ENCODE measurements at regions not wholly inside any gene's neighbourhood (a gene's known extent, or its start where the extent isn't known, plus 50 kb on each side); places are given as distances from the start of the nearest gene placed in this dataset.

DNA sequence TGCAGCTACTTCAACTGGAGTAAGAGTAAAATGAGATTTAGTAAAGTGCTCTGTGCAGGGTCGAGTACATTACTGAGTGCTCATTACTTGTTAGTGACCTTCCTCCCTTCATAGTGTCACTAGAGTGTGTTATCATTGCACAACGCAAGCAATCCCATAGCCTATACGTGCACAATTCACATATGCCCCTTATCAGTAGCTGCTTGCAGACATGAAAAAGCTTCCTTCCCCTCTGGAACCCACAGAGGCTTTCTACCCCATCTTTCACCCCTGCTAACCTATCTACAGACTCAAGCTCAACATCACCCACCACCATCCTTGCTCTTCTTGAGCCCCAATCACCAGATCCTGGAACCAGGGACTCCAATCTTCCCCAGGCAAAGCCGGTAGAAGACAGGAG, 59.3 kb downstream of the C7orf25 start:
- Mint-ChIP-seq H3K4me3 (ENCODE audit: unreplicated experiment) (no peak overlapping the region), H3K4me1 (ENCODE audit: low read depth, unreplicated experiment) (no peaks in the 10 kb centered on the region), H3K27ac (ENCODE audit: unreplicated experiment) (no peak overlapping the region), H3K27me3 (ENCODE audit: low read depth, unreplicated experiment) (peaks cover 4% of the 10 kb centered on the region), H3K9me3 (ENCODE audit: unreplicated experiment) (no peaks in the 10 kb centered on the region), H3K36me3 (ENCODE audit: low read depth, unreplicated experiment) (no peaks in the 10 kb centered on the region)
- H3K4me2 ChIP-seq (ENCODE audit: low read length) = no peak overlapping the region
- no peaks in the 10 kb centered on the region for H3K27me3 ChIP-seq (ENCODE audit: insufficient read depth, low read length)
- H4K20me1 ChIP-seq (ENCODE audit: insufficient read depth, low read length) = no peaks in the 10 kb centered on the region
- no peak for TF ChIP-seq EZH2 (IDR thresholded peaks at IDR 0.05; ENCODE audit: insufficient read depth, low read length)
- TF ChIP-seq, protein P1, sequence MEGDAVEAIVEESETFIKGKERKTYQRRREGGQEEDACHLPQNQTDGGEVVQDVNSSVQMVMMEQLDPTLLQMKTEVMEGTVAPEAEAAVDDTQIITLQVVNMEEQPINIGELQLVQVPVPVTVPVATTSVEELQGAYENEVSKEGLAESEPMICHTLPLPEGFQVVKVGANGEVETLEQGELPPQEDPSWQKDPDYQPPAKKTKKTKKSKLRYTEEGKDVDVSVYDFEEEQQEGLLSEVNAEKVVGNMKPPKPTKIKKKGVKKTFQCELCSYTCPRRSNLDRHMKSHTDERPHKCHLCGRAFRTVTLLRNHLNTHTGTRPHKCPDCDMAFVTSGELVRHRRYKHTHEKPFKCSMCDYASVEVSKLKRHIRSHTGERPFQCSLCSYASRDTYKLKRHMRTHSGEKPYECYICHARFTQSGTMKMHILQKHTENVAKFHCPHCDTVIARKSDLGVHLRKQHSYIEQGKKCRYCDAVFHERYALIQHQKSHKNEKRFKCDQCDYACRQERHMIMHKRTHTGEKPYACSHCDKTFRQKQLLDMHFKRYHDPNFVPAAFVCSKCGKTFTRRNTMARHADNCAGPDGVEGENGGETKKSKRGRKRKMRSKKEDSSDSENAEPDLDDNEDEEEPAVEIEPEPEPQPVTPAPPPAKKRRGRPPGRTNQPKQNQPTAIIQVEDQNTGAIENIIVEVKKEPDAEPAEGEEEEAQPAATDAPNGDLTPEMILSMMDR (IDR thresholded peaks at IDR 0.05; ENCODE audit: insufficient read depth, low read depth, low read length) = no peak
- no peaks in the 10 kb centered on the region for H3K79me2 ChIP-seq (ENCODE audit: insufficient read depth, low read length)
- no peak overlapping the region for H3K4me3 ChIP-seq (ENCODE audit: insufficient read depth, low read depth, low read length)
- no peak for DNase-seq (ENCODE audit: low read depth)
- no peaks in the 10 kb centered on the region for H3K36me3 ChIP-seq (ENCODE audit: insufficient read depth, low read length)
- H3K4me1 ChIP-seq (ENCODE audit: insufficient read depth, low read length) = peaks cover 2% of the 10 kb centered on the region
- FAIRE-seq = no peak
- H3K9ac ChIP-seq (ENCODE audit: low read length) = no peak overlapping the region
- H3K9me3 ChIP-seq (ENCODE audit: insufficient read depth, low read depth, low read length) = no peaks in the 10 kb centered on the region
- H3K27ac ChIP-seq (ENCODE audit: low read depth, low read length) = no peak overlapping the region
- H2AFZ ChIP-seq (ENCODE audit: low read depth, low read length) = no peak overlapping the region

- Mint-ChIP-seq H3K4me3 (ENCODE audit: unreplicated experiment) (no peak overlapping the region), H3K27me3 (ENCODE audit: low read depth, unreplicated experiment) (no peaks in the 10 kb centered on the region), H3K9me3 (ENCODE audit: unreplicated experiment) (no peaks in the 10 kb centered on the region), H3K27ac (ENCODE audit: unreplicated experiment) (no peak overlapping the region), H3K4me1 (ENCODE audit: low read depth, unreplicated experiment) (no peaks in the 10 kb centered on the region), H3K36me3 (ENCODE audit: low read depth, unreplicated experiment) (no peaks in the 10 kb centered on the region)
- Histone ChIP-seq H2AFZ (ENCODE audit: low read depth, low read length) (peak overlapping the region; percentile 54), H4K20me1 (ENCODE audit: insufficient read depth, low read length) (no peaks in the 10 kb centered on the region), H3K4me2 (ENCODE audit: low read length) (peak overlapping the region; percentile 83), H3K4me1 (ENCODE audit: insufficient read depth, low read length) (no peaks in the 10 kb centered on the region), H3K27me3 (ENCODE audit: insufficient read depth, low read length) (peaks cover 14% of the 10 kb centered on the region), H3K79me2 (ENCODE audit: insufficient read depth, low read length) (no peaks in the 10 kb centered on the region), H3K9ac (ENCODE audit: low read length) (no peak overlapping the region), H3K36me3 (ENCODE audit: insufficient read depth, low read length) (no peaks in the 10 kb centered on the region), H3K4me3 (ENCODE audit: insufficient read depth, low read depth, low read length) (peak overlapping the region; percentile 48), H3K9me3 (ENCODE audit: insufficient read depth, low read depth, low read length) (no peaks in the 10 kb centered on the region), H3K27ac (ENCODE audit: low read depth, low read length) (no peak overlapping the region)
- TF ChIP-seq EZH2 (IDR thresholded peaks at IDR 0.05; ENCODE audit: insufficient read depth, low read length) = no peak
- TF ChIP-seq, protein P1 (IDR thresholded peaks at IDR 0.05; ENCODE audit: insufficient read depth, low read depth, low read length) = peak; percentile 67
- FAIRE-seq = no peak
- DNase-seq (ENCODE audit: low read depth) = peak; percentile 10
These were observed 68.6 kb downstream of the C7orf25 start for GRCh38 chr7:42843205-42843800.

- H3K27me3 ChIP-seq (ENCODE audit: insufficient read depth, low read length) = no peaks in the 10 kb centered on the region
- no peak overlapping the region for H2AFZ ChIP-seq (ENCODE audit: low read depth, low read length)
- H3K4me3 Mint-ChIP-seq (ENCODE audit: unreplicated experiment) = no peak overlapping the region
- DNase-seq (ENCODE audit: low read depth) = no peak
- H3K79me2 ChIP-seq (ENCODE audit: insufficient read depth, low read length) = no peaks in the 10 kb centered on the region
- H3K4me1 ChIP-seq (ENCODE audit: insufficient read depth, low read length) = peaks cover 9% of the 10 kb centered on the region
- no peaks in the 10 kb centered on the region for H3K9me3 Mint-ChIP-seq (ENCODE audit: unreplicated experiment)
- no peaks in the 10 kb centered on the region for H3K9me3 ChIP-seq (ENCODE audit: insufficient read depth, low read depth, low read length)
- no peak for FAIRE-seq
- no peaks in the 10 kb centered on the region for H3K36me3 ChIP-seq (ENCODE audit: insufficient read depth, low read length)
- peaks cover 5% of the 10 kb centered on the region for H3K4me1 Mint-ChIP-seq (ENCODE audit: low read depth, unreplicated experiment)
- no peak for TF ChIP-seq EZH2 (IDR thresholded peaks at IDR 0.05; ENCODE audit: insufficient read depth, low read length)
- TF ChIP-seq, protein P1 (IDR thresholded peaks at IDR 0.05; ENCODE audit: insufficient read depth, low read depth, low read length) = no peak
- H3K36me3 Mint-ChIP-seq (ENCODE audit: low read depth, unreplicated experiment) = no peaks in the 10 kb centered on the region
- no peak overlapping the region for H3K27ac ChIP-seq (ENCODE audit: low read depth, low read length)
- peaks cover 2% of the 10 kb centered on the region for H3K27me3 Mint-ChIP-seq (ENCODE audit: low read depth, unreplicated experiment)
- H4K20me1 ChIP-seq (ENCODE audit: insufficient read depth, low read length) = no peaks in the 10 kb centered on the region
- H3K27ac Mint-ChIP-seq (ENCODE audit: unreplicated experiment) = no peak overlapping the region
- no peak overlapping the region for H3K4me2 ChIP-seq (ENCODE audit: low read length)
- no peak overlapping the region for H3K4me3 ChIP-seq (ENCODE audit: insufficient read depth, low read depth, low read length)
- H3K9ac ChIP-seq (ENCODE audit: low read length) = no peak overlapping the region
These were observed 77.2 kb downstream of the C7orf25 start for GRCh38 chr7:42834676-42835075.

Data from astrocyte (in vitro differentiated cells and primary cell).